Erythroblast (primary cell): ENCODE measurements at regions not wholly inside any gene's neighbourhood (a gene's known extent, or its start where the extent isn't known, plus 50 kb on each side); places are given as distances from the start of the nearest gene placed in this dataset.
"Not testable (repeated sequence)": the region's sequence is repeated elsewhere in the genome, so short reads cannot be mapped to it uniquely, and the experiment has no call there.

ENCODE experiments used
- DNase-seq, 2 experiments: peaks; one replicate each; lab custom pipeline; 2025; lab: John Stamatoyannopoulos, UW
- GATA1 ChIP-seq: IDR thresholded peaks from 2 replicates; pipeline ENCODE4 v1.6.1; 2011; ENCODE audit warnings: low read depth, mild to moderate bottlenecking, control low read depth, low read length, moderate library complexity
- POLR2A ChIP-seq: IDR thresholded peaks from 2 replicates; pipeline ENCODE4 v1.6.1; 2011; ENCODE audit warnings: mild to moderate bottlenecking, low read length

DNA sequence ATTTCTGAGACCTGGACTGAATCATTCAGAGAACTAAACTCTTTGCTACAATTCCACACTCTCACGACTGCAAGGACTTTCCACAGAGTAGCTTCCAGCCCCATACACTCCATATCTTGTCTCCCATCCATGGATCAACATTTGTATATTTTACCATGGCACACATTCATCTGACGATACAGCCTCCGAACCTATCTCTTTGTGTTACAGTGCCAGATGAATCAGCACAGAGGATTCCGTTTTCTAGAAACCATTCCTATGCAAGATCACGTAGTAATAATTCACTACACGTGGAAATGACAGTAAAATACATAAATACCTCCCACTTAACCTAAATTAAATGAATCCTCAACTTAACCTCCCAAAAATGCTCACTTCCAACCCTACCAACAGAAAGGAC is 110.0 kb upstream of the PRDX6 start:
- no peak for TF ChIP-seq POLR2A
- TF ChIP-seq GATA1: no peak
- DNase-seq: no peak

DNA sequence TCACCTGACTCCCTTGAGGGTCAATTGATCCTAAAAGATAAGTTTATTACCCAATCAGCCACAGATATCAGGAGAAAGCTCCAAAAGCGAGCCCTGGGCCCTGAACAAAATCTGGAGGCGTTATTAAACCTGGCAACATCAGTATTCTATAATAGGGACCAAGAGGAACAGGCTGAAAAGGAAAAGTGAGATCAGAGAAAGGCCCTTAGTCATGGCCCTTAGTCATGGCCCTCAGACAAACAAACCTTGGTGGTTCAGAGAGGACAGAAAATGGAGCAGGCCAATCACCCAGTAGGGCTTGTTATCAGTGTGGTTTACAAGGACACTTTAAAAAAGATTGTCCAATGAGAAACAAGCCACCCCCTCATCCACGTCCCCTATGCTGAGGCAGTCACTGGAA is 106.5 kb upstream of the PRDX6 start:
- DNase-seq: peak; percentile 2 to 54

DNA sequence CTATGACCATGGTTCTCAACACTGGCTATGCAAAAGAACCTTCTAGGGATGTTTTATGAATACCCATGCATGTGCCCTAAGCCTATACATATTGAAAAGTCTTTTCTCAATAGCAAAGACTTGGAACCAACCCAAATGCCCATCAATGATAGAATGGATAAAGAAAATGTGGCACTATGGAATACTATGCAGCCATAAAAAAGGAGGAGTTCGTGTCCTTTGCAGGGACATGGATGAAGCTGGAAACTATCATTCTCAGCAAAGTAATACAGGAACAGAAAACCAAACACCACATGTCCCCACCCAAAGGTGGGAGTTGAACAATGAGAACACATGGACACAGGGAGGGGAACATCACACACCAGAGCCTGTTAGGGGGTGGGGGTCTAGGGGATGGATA is 101.1 kb upstream of the PRDX6 start:
- DNase-seq: not testable (repeated sequence)

DNA sequence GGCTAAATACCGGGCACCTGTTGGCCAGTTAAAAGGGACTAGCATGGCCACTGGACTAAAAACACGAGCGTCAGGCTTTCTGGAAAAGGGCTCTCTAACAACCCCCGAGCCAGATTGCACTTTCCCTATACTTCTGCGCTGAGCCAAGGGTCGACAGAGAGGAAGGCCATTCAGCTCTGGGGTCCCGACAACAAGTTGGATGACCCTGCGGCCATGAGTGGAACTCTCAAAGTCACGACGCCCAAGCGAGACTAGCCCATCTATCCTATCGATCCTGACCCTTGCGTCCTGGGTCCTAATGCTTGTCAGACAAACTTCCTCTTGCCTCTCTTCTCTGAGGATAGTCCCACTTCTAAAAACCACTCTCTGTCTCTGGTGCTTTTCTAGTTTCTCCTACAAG is 99.9 kb upstream of the PRDX6 start:
- no peak for TF ChIP-seq POLR2A
- TF ChIP-seq GATA1: no peak
- DNase-seq: no peak

DNA sequence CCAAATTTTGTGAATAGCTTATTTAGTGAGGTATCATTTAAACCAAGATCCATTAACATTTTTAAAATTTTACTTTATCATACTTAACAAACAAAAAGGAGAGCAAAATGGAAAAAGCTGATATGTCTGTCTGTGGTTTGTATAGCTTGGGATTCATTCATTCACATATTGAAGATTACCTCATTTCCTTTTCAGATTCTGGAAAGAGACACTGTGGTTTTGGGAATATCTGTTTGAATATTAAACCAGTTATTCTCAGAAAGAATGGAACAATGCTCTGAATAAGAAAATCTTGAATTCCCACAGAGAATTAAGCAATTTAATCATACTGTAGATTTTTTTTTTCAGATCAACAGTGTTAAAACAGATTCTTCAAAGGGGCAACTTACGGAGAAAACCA is 93.8 kb upstream of the PRDX6 start:
- TF ChIP-seq POLR2A (no peak), GATA1 (no peak)
- DNase-seq: no peak

DNA sequence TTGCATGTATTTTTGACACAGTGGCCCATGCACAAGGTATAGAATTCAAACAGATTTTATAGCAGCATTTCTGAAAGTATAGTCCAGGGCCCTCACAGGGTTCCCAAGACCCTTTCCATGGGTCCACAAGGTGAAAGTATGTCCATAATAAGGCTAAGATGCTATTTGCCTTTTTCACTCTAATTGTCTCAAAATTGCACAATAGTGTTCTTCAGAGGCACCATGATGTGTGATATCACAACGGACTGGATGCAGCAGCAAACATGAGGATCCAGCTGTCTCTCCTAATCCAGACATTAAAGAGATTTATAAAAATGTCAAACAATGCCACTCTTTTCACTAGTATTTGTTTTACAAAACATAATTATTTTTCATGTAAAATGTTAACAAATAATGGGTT is 88.8 kb upstream of the PRDX6 start:
- DNase-seq: no peak
- TF ChIP-seq GATA1 (no peak), POLR2A (no peak)

DNA sequence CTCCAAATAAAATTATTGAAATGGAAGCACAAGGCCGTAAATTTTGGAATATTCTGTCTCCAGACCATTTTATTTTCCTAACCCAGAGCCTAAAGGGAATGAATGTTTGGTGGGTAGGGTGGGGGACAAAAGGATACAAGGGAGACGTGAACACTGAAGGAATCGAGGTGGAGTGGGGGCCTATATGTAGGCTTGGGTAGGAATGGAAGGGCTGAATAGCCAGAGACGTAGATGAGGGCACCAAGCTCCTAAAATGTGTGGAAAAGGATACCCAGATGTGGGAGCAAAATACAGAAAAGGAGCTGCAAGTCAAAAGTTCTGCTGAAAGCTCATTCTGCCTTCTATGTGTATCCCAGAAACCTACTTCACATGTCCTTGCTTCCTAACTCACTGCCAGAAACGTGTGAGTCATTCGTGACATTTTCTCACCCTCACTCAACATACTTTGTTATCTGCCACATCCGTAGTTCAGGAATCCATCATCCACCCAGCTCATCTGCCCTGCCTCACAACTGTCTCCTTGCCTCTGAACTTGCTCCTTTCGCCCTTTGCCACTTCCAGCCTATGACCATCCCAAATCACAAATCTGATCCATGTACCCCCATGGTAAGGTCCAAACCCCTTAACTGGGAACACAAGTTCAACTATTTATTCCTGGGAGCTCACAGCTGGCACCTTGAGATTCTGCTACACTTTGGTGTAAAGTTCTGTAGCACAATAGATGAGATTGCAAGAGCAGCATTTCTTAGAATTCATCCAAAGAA is 84.1 kb upstream of the PRDX6 start:
- TF ChIP-seq GATA1 (no peak), POLR2A (no peak)
- no peak for DNase-seq

DNA sequence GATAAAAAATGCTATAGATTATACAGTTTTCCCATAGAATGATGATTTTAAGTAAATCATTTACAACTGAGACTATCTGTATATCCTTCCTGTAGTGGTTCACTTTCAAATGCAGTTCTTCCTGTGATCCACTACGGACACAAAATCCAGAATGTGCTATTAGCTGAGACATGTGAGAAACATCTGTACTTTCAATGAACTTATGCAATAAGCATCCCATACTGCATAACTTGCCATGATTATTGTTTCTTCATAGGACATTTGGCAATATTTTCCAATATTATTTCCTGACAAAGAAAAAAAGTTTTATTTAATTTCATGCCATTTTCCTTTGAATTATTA is 83.5 kb upstream of the PRDX6 start:
- no peak for DNase-seq
- TF ChIP-seq GATA1 (no peak), POLR2A (no peak)

DNA sequence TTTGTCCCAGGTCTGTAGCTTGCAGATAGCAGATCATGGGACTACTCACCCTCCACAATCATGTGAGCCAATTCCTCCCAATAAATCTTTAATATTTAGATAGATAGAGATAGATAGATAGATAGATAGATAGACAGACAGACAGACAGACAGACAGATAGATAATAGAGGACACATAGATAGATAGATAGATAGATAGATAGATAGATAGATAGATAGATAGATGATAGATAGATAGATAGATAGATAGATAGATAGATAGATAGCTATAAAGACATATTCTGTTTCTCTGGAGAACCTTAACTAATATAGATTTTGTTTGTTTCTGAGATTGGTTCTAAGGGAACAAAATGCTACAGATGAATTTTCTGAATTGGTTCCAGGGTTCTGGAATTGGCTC is 82.3 kb upstream of the PRDX6 start:
- DNase-seq: not testable (repeated sequence)

DNA sequence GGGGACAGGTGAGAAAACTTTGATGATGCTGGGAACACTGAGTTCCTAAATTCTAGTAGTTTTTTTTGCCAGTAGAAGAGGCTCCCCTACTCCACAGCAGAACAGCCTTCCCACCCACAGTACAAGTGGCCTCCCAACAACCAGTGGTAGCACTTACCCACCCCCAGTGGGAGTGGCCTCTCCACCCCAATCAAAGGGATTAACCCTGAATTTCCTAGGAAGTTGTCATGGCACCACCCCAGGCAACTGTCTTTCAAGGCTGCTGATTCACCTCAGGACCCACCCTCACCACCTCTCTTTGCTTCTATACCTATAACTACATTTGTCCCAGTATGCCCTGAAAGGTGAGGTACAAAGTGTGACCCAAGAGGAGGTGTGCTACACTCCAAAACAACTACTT is 81.4 kb upstream of the PRDX6 start:
- no peak for DNase-seq
- no peak for TF ChIP-seq GATA1
- TF ChIP-seq POLR2A: no peak

DNA sequence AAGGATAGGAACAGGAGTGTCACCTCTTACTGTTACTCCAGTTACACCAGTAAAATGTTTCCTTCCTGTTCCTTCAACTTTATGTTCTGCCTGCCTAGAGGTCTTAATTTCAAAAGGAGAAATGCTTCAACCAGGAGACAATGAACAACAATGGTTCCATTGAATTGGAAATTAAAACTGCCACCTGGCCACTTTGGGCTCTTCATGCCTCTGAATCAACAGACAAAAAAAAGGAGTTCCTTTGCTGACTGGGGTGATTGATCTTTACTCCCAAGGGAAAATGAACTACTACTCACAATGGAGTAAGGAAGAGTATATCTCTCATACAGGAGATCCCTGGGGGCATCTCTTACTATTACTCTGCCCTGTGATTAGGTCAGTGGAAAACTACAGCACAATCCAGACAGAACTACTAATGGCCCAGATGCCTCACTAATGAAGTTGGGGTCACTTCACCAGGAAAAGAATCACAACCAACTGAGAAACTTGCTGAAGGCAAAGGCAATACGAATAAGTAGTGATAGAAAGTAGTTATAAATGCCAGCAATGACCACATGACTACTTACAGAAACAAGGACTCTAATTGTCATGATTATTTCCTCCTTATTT is 76.6 kb upstream of the PRDX6 start:
- DNase-seq: no peak
- TF ChIP-seq GATA1 (no peak), POLR2A (no peak)

DNA sequence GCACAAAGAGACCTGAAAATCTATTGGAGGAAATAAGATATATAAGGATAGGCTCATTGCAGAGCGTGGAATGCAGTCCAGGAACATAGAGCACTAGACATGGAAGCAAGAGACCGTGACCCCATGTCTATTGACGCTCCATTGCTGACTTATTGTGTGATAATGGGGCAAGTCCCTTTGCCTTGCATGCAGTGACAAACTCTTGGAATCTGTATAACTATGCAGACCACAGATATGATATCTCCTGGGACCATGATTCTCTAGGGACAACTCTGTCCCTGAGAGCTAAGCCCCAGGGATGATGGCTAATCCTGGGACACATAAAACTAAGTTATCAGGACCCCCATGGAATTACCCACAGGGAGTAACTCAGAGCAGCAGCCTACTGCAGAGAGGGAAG is 73.1 kb upstream of the PRDX6 start:
- TF ChIP-seq GATA1 (no peak), POLR2A (no peak)
- no peak for DNase-seq

DNA sequence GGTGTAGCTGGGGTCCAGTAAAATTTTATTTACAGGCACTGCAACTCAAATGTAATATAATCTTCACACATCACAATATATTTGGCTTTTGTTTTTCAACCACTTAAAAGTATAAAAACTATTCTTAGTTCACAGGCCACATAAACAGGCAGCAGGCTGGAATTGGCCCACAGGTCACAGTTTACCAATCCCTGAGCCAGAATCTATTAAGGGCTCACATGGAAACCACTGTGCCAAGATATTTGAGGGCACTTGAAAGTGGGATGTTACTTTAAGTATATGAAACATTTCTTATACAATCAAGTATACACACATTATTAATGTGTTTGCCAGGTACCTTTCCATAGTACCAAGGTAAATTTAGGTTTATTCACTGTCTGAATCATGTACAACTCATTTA is 71.9 kb upstream of the PRDX6 start:
- TF ChIP-seq GATA1: no peak
- TF ChIP-seq POLR2A: no peak
- no peak for DNase-seq

DNA sequence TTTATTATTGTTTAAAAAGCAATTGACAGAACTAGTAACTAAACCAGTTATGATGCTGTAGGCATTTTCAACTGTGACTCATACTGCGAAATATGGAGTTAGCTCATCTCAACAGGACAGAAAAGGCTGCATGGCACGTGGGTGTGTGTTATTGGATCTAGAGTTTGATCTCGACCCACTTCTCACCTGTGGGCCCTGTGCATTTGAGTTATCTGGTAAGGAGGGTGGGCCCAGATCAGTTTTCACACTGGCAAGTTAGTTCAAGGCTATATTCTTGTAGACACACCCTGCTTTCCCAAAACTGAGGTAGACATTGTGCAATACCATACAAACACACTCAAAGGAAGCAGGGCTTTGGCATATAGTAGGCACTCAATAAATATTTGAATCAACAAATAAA is 71.3 kb upstream of the PRDX6 start:
- no peak for DNase-seq
- TF ChIP-seq GATA1 (no peak), POLR2A (no peak)

DNA sequence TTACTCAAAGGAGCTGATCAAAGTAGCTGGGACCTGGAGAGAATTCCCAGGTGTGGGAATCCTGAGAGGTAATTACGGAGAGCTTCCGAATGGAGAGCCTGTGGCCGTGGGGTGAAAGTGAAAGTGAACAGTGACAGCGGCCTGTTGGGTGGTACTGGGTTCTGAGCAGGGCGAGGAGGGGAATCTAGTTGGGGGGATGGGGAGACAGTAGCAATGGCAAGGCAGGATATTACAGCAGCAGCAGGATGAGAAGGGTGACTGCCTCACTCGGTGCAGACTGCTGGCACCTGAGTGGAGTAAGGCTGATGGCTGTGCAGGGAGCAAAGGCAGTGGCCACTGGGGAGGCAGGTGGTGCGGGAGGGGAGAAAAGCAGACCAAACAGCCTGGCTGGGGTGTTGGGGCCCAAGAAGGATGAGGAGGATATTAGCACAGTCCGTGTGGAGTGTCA is 70.3 kb upstream of the PRDX6 start:
- peak in 1 of 2 experiments; percentile 7 for DNase-seq
- no peak for TF ChIP-seq GATA1
